ENCODE measurements at regions not wholly inside any gene's neighbourhood (a gene's known extent, or its start where the extent isn't known, plus 50 kb on each side); places are given as distances from the start of the nearest gene placed in this dataset.
"Not testable (repeated sequence)": the region's sequence is repeated elsewhere in the genome, so short reads cannot be mapped to it uniquely, and the experiment has no call there.

DNA sequence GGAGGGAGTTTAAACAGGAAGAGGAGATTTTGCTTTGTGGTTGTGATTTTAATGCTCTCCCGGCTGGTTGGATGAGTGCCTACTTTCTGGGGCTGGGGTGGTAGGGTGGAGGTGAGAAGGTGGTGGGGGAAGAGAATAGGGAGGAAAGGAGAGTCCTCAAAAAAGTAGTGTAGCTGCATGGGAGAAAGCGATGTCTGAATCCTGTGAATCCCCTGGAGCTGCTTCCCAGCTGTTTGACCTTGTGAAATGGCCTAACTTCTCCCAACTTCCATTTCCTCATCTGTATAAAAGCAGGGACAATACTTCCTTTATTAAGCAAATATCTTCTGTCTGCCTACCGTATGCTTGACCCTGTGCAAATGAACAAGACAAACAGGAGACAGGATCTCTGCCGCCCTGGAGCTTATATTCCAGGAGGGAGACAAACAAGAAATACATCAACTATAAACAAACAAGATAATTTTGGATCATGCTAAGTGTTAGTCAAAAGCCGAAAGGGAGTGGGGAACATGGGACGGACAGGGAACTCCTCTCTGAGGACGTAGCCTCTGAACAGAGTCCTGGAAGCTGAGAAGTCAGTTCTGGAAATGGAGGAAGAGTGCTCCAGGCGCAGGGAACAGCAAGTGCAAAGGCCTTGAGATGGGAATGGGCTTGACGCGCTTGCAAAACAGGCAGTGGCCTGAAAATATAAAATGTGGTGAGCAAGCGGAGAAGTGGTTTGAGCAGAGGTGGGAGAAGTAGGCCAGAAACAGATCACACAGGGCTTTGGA is 103.5 kb downstream of the SPRY4 start:
- DNase-seq, result no peak

DNA sequence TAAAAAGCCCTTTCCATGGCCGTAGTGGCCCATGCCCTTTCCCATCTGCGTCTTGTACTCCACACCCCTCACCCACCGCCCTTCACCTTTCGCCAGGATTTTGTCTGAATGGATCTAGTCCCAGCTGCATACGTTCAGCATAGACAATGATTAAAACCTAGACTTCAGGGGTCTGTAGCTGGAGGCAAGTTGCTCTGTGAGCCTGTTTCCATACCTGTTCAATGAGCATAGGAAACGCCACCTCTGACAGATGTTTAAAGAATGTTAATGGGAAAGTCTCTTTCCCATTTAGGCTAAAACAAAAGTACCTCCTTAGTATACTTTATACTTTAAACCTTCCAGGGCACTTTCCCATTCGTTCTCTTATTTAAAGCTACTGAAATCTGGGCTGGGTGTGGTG is 105.7 kb downstream of the SPRY4 start:
- DNase-seq, result no peak

DNA sequence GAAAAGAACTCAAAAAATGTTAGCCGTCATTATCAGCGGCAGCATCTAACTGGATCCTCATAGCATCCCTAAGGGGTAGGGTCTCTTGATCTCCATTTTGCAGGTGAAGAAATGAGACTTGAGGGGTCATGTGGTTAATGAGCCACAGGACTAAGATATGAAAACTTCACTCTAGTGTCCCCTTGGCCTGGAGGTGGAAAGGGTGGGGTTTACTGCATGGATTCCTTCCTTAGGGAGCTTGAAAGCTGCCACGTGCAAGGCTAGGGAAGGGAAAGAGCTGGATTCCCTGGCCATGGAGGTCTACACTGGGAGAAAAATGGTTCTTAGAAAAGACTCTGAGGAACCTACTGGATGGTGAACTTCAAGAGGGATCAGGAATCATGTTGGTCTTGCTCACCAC is 107.9 kb downstream of the SPRY4 start:
- no peak for DNase-seq

- peak; percentile 89 for DNase-seq
Measured at GRCh38 chr5:142215915-142216681, 107.5 kb downstream of the NDFIP1 start.

DNA sequence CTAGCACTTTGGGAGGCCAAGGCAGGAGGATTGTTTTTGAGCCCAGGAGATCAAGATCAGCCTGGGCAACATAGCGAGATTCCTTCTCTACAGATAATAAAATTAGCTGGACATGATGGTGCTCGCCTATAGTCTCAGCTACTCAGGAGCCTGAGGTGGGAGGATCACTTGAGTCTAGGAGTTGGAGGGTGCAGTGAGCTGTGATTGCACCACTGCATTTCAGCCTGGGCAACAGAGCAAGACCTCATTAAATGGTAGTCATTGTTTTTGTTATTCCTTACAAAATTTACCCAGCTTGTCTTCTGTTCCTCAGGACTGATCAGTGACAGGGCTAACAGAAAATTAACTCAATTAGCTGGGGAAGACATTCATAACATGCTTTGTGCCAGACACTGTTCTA is 104.5 kb downstream of the NDFIP1 start:
- no peak for DNase-seq

- no peak for DNase-seq
Measured at GRCh38 chr5:142211918-142212317, 103.3 kb downstream of the NDFIP1 start.

DNA sequence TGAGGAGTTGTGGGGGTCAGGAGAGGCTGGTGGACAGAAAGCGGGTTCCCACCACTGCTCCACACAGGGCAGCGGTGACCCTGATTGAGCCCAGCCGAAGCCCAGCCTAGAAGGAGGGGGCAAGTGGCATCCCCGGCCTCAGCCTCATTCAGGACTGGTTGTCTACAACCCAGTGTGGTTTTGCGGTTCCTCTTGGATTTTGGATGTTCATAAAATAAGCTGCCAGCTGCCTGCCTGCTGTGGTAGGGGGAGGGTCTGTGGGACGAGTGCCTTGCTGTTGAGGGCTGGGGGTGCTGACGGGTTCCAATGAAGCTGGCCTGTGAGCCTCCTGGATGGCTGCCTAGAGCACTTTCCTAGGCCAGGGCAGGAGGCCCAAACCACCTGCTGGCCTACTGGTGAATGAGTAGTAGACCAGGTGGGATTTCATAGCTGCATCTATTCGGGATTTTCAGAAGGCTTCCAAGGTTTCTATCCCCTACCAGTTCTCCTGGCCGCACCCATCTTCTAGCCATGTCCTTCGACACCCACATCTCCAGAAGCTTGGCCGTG is 102.4 kb downstream of the NDFIP1 start:
- DNase-seq, result no peak

GRCh38 chr5:142210011-142210410 is 101.4 kb downstream of the NDFIP1 start:
- no peak for DNase-seq

DNA sequence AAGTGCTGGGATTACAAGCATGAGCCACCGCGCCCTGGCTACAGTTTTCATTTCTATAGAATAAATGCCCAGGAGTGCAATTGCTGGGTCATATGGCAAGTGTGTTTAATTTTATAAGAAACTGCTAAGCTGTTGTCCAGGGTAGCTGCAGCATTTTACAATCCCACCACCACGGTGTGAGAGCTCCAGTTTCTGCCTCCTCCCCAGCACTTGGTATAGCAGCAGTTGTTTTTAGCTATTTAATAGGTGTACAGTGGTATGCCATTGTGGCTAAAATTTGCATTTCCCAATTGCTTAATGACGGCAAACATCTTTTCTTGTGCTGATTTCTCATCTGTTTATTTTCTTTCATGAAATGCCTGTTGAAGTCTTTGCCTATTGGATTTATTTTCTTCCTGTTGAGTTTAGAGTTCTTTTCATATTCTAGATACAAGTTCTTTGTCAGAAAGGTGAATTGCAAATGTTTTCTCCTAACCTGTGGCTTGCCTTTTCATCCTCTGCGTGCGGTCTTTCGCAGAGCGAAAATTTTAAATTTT is 100.3 kb downstream of the NDFIP1 start:
- no peak for DNase-seq

DNA sequence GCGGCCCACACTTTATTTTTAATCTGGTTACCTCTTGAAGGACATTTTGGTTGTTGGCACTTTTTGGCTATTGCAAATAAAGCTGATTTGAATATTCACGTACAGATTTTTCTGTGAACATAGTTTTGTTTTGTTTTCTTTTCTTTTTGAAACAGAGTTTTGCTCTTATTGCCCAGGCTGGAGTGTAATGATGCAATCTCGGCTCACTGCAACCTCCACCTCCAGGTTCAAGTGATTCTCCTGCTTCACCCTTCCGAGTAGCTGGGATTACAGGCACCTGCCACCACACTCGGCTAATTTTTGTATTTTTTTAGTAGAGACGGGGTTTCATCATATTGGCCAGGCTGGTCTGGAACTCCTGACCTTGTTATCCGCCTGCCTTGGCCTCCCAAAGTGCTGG is 99.7 kb downstream of the NDFIP1 start:
- DNase-seq, result not testable (repeated sequence)

GRCh38 chr5:142206801-142207200 is 98.2 kb downstream of the NDFIP1 start:
- DNase-seq, result no peak

DNA sequence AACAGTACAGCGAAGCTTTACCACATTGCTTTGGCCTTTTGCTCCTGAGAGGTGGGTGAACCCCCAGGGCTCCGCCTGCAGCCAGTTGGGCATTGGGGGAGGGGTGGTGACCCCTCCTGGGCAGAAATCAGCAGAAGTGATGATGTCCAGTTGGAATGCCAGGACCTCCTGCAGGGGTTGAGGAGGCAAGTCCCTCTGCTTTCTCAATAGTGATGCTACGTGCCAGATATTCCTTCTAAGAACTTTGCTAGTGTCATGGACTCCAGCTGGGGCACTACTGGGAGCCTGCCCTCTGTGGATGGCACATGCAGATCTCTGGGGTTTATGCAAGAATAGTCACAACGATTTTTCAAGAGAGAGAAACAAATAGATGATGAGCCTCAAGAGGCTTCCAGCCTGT is 95.6 kb downstream of the NDFIP1 start:
- no peak for DNase-seq
